GM21381 (cell line): ENCODE measurements at regions not wholly inside any gene's neighbourhood (a gene's known extent, or its start where the extent isn't known, plus 50 kb on each side); places are given as distances from the start of the nearest gene placed in this dataset.
"Not testable (repeated sequence)": the region's sequence is repeated elsewhere in the genome, so short reads cannot be mapped to it uniquely, and the experiment has no call there.

Experiments
- ATAC-seq: cut with Tn5 transposase; IDR thresholded peaks from one replicate; pipeline ENCODE4 v1.9.1; 2021; ENCODE audit warnings: mild to moderate bottlenecking, moderate library complexity; ENCODE audit not compliant: unreplicated experiment

DNA sequence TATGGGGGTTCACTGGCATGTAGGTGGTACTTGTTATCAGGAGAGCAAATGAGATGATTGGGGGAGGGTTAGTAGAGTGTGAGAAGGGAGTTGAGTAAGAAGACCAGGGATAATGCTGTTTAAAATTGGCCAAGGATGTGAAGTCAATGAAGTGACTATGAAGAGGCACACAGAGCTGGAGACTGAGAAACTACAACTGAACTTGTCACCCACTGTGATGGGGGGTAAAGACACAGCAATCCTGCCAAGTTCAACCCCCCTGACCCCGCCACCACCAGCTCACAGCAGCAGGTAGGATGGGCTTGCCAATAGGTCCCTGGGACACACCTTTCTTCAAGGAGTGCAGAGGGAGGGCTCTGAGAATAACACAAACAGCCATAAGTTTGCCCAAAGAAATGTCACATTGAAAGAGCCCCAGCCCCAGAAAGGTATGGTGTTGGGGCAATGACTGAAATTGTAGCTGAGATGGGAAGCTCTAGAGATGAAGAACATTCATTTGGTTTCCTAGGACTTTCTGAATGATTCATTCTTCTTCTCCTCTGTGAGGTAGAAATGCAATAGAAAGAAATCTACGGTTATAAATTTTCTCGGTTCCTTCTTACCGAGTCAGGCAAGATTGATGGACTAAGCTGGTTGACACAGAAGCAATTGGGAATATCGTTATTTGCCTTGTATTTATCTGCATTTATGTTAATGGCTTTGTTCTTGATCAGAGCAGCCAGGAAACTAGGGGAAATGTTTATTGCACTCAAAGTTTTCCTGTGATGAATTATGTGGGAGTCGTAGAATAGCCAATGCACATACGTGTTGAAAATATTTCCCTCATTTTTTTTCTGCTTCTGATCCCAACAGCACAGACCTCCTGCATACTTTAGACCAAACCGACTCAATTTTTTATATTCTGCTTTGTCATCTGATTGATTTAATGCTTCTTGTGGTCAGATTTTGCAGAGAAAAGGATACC lies 595.2 kb upstream of the CDH11 start:
- ATAC-seq = no peak

DNA sequence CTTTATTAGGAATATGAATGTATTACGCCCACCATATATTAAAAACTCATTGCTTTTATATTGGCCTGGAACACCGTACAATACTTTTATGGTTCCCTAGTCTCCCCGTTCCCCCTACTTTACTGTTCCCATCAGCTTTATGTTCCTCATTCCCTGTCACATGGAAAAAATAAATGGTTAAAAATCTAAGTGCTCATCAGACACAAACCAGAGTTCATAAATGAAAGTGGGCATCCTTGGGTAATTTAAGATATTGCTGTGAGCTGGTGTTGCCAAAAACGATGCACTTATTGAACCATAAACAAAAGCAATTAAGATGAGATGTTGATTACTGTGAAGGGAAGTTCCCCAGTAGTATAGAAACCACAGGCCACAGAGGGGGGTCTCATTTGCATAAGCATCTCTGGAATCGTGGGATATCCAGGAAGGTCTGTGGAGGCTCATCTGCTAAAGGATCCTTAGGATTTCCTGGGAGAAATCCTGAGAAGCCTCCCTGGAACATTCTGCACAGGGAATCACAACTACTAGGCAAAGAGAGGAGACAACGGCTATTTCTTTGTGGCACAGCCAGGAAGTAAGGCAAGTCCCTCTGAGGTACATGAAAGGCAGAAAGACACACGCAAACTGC lies 591.4 kb upstream of the CDH11 start:
- no peak for ATAC-seq

DNA sequence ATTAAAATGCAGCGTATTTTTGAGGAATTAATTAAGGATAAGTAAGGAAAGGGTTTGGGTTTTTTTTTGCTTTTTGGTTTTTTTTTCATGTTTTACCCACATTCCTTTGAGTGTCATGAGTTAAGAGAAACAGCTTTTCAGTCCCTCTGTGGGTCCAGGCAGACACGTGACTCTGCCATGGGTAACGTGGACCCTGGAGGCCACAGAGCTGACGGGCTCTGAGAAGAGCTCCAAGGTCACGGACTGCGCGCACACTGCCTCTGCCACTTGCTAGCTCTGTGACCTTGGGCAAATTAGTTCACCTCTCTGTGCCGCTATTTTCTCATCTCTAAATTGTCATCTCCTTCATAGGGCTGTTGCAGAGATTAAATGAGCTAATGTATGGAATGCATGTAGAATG lies 588.2 kb upstream of the CDH11 start:
- no peak for ATAC-seq

DNA sequence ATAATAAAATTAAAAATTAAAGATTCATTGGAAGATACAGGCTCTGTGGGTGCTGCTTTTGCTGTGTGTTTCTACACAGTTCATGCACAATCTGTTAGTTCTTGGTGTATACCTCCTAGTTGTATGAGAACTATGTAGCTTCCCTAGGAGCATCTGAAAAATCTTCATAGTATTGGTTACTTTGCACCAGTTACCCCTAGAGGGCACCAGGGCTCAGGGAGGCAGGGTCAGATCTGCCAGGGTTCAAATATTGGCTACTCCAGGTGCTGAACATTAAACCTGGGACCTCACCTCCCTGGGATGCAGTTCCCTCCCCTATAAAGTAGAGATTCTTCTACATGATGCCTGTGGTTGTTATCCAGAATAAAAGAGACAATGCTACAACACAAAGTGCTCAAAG lies 583.0 kb upstream of the CDH11 start:
- ATAC-seq = no peak

DNA sequence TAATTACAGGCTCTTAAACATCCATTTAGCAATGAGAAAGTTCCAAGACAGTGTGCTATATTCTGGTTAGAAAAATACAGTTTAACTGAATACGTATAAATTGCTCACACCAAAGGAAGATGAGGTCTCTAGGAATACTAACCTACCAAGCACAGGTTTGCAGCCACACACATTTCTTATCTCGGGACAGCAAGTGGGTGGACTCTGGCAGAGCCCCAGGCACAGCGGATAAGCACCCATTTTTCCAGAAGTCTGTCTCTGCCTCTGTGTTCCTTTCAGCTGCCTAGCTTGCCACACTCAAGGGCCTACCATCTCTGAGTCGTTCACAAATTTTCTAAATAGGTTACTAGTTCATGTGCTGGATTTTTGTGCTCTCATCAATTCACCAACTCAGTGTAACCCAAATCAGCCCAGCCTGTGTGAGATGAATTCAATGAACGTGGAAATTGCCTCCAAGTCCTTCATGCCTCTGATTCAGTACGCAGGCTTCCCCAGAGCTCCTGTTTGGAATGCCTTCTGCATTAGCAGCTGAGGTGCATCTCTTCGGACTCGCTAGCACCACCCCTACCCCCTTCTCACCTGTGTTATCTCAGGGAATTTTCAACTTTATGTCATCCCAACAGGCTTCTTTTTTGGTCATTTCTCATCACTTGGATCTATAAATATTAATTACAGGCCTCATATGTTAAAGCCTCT lies 581.0 kb upstream of the CDH11 start:
- ATAC-seq = no peak

DNA sequence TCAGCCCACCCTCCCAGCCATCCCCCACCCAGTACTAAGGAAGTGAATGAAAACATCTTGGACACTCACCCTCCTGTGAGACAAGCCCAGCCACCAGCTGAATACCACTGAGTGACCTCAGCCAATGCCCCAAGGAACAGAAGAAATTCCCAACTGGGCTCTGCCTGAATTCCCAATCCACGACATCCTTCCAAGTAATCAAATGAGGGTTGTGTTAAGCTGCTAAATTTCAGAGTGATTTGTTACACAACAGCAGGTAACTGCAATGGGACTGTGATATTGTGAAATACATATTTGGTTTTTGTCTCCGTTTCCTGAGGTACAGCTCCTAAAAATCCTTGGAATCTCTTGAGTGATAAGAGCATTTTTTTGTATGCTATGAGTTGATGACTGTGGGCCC lies 578.7 kb upstream of the CDH11 start:
- no peak for ATAC-seq

- ATAC-seq = no peak
These were observed 577.0 kb upstream of the CDH11 start for GRCh38 chr16:65698791-65699321.

- ATAC-seq = no peak
These were observed 575.7 kb upstream of the CDH11 start for GRCh38 chr16:65697521-65697920.

DNA sequence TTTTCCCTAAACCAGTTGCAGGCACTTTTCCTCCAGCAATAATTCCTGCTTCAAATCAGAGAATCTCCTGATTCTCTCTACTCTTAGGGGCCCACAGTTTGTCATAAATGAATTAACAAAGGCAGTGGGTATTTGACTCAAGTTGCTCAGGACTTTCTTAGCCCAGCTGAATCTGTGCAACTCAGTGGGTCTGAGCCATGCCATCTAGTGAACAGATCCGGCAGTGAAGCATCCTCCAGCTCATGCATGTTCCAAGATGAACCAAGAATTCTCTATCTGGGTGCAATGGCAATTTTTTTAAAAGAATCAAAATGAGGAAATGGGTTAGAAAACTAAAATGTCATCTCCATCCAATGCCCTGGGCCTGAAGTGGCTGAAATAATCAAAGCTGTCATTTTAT lies 575.2 kb upstream of the CDH11 start:
- ATAC-seq = no peak

DNA sequence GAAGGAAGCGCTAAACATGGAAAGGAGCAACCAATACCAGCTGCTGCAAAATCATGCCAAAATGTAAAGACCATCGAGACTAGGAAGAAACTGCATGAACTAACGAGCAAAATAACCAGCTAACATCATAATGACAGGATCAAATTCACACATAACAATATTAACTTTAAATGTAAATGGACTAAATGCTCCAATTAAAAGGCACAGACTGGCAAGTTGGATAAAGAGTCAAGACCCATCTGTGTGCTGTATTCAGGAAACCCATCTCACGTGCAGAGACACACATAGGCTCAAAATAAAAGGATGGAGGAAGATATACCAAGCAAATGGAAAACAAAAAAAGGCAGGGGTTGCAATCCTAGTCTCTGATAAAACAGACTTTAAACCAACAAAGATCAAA lies 570.0 kb upstream of the CDH11 start:
- not testable (repeated sequence) for ATAC-seq

- ATAC-seq = no peak
These were observed 567.9 kb upstream of the CDH11 start for GRCh38 chr16:65689726-65690125.

- no peak for ATAC-seq
These were observed 566.4 kb upstream of the CDH11 start for GRCh38 chr16:65688301-65688700.

- ATAC-seq = no peak
These were observed 562.4 kb upstream of the CDH11 start for GRCh38 chr16:65684230-65684629.

DNA sequence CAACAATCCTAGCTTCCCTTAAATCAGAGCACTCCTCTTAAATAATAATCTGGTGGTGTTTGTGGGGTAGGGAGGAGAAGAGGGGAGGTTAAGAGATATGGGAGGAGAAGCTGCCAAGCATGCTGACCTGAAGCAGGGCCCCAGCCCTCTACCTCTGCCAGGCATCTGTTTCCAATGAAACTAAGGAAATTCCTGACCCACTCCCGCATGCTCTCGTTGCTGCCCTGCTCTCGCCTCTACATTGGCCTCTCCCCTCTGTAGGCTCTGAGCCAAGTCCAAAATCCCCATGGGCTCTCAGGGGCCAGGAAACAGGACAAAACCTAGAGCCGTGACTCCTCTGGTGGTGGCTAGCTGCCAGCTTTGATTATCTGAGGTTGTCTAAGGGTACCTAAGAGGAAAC lies 559.5 kb upstream of the CDH11 start:
- ATAC-seq = no peak

- ATAC-seq = no peak
These were observed 557.9 kb upstream of the CDH11 start for GRCh38 chr16:65679785-65680184.

GRCh38 chr16:65675161-65675560 lies 553.3 kb upstream of the CDH11 start:
- no peak for ATAC-seq

- no peak for ATAC-seq
These were observed 551.1 kb upstream of the CDH11 start for GRCh38 chr16:65672960-65673359.

DNA sequence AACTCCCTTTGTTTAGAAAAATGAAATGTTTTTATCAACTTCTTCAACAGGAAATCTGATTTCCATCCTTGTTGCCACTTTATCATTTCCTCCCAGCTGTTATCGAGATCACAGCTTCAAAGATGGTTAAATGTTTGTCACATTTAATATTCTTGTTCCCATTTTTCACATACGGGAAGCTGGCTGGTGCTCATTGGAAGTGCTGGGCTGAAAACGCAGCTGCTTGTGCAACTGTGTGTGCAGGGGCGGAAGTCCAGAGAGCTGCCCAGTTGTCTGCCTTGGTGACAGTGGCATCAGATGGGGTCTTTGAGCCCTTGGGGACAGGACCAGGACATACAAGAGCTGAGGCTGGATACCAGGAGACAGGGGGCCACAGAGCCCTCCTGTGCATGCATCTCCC lies 549.2 kb upstream of the CDH11 start:
- ATAC-seq = no peak

GRCh38 chr16:65668064-65668595 lies 546.3 kb upstream of the CDH11 start:
- ATAC-seq = no peak

GRCh38 chr16:65667011-65667578 lies 545.2 kb upstream of the CDH11 start:
- ATAC-seq = no peak
